AG10803 (cell line): ENCODE measurements at regions not wholly inside any gene's neighbourhood (a gene's known extent, or its start where the extent isn't known, plus 50 kb on each side); places are given as distances from the start of the nearest gene placed in this dataset.

Experiments used
- DNase-seq: peaks from one replicate; pipeline ENCODE4 v3.0.0; 2010; ENCODE audit warnings: low read depth
- H3K4me3 ChIP-seq: 2 replicates; pipeline ENCODE4 v1.5.1; 2011; ENCODE audit warnings: mild to moderate bottlenecking, low read length, control low read depth
- CTCF ChIP-seq: conservative IDR thresholded peaks from 2 replicates; pipeline ENCODE4 v1.5.1; 2011; ENCODE audit warnings: mild to moderate bottlenecking, low read length, control low read depth, inconsistent platforms

DNA sequence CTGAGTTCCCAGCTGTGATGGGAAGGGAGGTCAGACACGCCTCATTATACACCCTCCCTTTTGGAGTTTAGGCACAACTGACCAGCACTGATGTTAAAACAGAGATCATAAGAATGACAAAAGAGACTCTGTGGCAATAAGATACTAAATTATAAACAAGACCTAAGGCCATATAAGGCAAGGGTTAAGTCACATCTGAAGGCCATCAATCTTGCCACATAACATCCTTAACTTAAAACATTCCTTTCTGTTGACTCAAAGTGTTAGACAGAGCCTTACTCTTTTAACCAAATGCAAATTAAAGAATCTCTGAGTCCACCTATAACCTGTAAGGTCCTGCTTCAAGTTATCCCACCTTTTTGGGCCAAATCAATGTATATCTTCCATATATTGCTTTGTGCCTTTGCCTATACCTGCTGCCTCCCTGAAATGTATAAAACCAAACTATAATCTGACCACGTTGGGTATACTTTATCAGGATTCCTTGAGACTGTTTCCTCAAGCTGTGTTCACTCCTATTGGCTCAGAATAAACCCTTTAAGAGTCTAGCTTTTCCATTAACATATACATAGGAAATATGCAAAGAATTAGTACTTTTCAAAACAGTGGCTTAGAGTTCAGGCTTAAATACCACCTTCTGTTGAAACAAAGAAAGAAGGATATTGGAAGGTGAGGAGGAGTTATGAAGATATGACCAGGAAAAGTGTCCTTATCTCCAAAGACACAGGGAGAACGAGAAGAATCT is 214.4 kb upstream of the PPP1R2C start:
- DNase-seq: no peak
- TF ChIP-seq CTCF: no peak
- H3K4me3 ChIP-seq: no peak overlapping the region

DNA sequence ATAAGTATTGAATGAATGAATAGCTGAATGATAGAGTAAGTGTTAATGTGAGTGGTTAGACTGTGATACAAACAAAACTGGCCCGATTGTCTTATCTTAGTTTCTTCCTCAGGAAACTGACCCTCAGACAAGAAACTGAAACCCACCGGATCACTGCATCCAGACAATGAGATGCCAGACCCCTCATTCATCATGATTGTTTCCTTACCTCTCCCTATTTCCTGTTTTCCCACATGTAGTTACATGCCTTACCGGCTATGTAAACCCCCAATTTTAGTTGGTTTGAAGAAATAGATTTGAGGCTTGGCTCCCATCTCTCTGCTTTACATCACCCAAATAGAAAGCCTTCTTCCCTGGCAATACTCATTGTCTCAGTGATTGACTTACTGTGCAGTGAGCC is 218.9 kb upstream of the PPP1R2C start:
- no peak overlapping the region for H3K4me3 ChIP-seq
- DNase-seq: no peak
- TF ChIP-seq CTCF: no peak

- H3K4me3 ChIP-seq: no peak overlapping the region
- DNase-seq: no peak
- no peak for TF ChIP-seq CTCF
These were observed 222.2 kb upstream of the PPP1R2C start for GRCh38 chrX:43000121-43000520.

DNA sequence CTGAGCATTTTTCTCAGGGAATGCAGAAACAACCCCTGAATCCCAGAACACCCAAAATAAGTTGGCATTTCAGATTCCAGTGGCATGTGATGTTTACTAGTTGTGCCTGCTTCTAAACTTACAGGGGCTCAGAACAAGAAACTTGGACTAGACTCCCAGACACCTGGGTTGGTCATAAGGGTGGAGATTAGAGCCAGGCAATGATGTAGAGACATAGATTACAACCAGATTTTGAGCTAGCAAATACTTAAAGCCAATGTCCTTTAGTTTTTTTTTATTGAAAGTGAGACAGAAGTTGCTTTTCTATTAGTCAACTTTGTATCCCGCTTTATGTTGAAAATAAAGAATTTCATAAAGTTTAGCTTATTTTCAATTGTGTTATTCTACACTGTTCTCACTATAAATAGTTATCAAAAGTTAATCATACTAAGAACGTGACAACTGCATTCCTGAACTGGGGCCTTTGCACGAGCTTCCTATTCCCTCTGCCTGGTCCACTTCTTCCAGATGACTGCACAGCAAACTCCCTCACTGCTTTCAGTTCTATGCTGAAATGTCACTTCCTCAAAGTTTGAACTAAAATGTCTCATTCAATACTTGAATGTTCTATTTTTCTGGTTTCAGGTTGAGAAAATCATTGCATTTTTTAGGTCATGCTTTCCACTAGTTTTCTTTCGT is 224.7 kb upstream of the PPP1R2C start:
- no peak overlapping the region for H3K4me3 ChIP-seq
- no peak for TF ChIP-seq CTCF
- DNase-seq: no peak

DNA sequence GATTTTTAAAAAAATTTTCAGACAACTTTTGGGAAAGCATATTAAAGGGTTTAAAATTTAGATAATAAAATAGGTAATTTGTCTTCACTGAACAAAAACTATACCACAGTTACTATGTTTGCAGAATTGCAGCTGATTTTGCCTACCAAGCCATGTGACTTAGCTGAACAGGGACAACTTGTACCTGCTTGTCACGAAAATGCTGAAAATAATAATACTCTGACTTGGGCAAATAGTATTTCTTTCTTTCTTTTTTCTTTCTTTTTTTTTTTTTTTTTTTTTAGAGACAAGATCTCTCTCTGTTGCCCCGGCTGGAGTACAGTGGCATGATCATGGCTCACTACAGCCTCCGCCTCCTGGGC is 225.2 kb upstream of the PPP1R2C start:
- TF ChIP-seq CTCF: no peak
- DNase-seq: no peak
- H3K4me3 ChIP-seq: no peak overlapping the region

DNA sequence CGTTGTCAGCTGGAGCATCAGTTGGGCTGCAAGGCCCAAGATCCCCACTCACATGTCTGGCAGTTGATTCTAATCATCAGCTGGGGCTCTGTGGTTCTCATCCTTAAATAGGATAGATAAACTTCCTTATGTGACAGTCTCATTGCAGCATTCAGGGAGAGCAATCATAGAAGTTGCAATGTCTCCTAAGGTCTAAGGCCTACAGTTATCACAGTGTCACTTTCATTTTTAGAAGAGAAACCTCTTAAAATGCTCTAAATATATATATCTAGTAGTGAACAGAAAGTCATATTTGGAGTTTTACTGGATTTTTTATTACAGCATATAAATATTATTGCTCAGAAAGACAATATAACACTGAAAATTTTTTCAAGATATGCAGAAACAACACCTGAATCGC is 226.0 kb upstream of the PPP1R2C start:
- no peak for TF ChIP-seq CTCF
- no peak overlapping the region for H3K4me3 ChIP-seq
- no peak for DNase-seq

GRCh38 chrX:43005561-43005960 is 227.6 kb upstream of the PPP1R2C start:
- no peak overlapping the region for H3K4me3 ChIP-seq
- DNase-seq: no peak
- TF ChIP-seq CTCF: no peak
